ENCODE measurements at regions not wholly inside any gene's neighbourhood (a gene's known extent, or its start where the extent isn't known, plus 50 kb on each side); places are given as distances from the start of the nearest gene placed in this dataset.
"Not testable (repeated sequence)": the region's sequence is repeated elsewhere in the genome, so short reads cannot be mapped to it uniquely, and the experiment has no call there.

DNA sequence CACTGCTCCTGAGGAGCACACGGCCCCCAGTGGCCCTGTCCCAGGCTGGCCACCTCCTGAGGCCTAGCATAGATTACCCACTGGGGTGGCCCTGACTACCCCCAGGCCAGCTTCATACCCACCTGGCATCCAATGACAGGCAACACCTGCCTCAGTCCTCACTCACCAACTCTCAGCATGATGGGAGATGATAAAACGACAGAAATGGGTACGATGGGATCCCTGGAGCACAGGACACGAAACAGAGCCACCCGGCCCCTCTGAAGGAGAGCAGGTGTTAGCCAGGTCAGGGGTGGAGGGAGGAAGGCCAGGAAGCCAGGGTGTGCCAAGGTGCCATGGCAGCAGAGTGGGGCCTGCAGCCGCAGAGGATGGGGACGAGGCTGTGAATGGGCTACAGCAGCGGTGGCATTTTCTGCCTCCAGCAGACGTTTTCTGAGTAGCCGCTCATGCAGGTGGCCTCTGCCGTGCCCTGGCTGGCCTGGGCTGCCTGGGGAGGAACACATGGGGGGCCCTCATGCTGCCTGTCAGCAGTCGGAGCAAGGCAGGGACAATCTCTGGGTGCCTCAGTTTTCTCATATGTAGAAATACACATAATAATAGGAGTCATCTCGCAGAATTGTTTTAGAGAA lies 50.2 kb upstream of the FGF3 start:
- no peak for DNase-seq

DNA sequence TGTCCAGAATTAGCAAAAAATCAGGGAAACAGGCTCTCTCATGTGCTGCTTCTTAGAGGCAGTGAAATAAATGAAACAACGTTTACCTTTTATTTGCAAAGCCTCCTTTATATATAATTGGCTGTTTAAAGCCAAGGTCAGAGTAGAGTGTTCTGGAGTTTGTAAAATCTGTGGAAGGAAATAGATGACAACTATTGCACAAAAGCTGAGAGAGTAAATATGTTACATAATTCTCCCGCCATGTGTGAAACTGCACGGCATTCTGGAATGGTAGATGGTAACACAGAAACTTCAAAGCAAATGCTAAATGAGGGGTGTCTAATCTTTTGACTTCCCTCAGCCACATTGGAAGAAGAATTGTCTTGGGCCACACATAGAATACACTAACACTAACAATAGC lies 51.5 kb upstream of the FGF3 start:
- DNase-seq, result no peak

DNA sequence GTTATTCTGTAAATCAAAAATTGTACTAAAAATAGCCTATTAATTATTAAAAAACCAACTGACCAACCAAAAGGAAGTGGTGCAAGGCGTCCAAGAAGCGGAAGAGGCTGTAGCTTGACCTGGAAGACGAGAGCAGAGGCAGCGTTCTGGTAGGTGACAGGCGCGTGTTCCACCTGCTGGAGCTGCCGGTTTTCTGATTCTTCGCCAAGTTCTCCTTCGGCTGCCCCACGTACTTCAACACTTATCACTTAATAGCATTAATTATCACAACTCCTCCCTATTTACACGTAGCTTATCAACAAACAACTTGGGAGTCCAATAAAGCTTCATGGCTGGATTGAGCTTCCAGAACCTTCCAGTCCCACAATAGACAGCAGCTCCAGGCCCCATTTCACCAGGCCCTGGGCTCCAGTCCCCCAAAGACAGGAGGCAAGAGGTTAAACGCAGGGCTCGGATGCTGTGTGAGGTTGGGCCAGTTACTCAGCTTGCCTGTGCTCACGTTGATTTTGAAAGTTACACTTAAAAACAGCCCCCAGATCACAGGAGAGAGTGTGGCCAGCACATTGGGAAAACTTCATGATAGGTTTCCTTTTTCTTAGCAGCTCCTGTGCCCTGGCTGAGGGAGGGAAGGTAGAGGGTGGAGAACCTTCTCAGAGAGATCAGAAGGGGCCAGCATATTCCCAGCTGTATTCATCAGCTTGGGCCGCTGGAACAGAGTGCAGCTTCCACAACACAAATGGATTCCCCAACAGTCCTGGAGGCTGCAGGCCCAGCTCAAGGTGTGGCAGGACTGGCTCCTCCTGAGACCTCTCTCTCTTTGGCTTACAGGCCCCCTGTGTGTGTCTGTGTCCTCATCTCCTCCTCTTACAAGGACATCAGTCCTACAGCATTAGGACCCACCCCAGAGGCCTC lies 54.2 kb upstream of the FGF3 start:
- no peak for DNase-seq

DNA sequence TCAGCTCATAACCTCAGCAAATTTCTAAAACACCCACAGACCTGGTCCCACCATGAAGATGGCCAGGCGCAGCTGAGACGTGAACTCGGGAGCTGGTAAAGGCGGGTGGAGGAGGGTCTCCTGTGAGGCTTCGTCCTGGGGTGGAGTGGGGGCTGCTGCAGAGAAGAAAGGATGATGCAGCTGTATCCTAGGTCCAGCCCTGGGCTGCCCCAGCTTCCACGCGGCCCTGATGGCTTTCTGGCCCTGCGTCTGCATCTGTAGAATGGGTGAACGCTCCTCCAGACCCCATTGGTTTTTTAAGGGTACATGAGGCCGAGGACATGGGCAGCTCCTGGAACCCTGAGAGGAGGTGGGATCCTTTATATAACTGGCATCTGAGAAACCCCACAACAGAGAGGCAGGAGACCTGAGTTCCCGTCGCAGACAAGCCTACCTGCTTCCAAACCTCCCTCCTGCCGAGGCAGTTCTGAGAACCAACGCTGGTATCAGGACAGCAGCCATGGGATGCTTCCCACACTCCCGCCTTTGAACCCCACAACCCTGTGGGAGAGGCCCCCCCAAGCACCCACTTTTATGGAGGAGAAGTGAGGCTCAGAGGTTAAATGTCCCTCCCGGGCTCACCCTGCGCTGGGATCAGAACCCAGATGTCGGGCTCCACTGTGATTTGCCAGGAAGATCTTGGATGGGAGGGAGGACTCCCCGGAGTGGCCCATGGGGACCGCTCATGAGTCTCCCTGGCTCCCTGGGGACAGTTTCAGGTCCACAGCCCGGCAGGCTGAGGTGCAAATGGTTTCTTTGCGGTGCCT lies 55.2 kb upstream of the FGF3 start:
- no peak for DNase-seq

DNA sequence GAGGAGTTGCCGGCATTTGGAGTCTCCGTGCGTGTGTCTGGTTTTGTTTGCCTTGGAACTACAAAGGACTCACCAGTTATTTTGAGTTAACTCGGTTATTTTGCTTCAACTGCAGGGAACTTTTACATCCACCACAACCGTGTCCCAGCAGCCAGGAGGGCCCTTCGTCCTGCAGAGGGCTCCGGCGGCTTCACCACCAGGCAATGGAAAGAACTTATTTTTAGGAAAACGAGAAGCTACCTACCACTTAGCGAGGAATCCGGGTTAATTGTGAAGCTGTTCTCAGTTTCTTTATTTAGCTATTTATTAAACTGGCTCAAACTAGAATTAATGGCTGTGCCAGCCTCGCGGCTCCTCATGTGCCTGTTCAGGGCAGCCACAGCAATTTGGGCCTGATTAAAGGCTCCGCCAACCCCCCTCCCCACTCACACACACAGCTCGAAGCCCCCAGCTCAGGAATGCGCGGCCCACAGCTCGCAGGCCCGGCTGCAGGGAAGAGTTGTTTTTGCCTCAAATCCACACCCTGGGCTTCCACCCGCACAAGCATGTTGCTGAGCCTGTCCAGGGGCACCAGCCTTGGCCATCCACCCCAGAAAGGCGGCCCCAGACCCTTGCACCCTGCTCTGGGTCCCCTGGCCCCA lies 55.9 kb upstream of the FGF3 start:
- no peak for DNase-seq

DNA sequence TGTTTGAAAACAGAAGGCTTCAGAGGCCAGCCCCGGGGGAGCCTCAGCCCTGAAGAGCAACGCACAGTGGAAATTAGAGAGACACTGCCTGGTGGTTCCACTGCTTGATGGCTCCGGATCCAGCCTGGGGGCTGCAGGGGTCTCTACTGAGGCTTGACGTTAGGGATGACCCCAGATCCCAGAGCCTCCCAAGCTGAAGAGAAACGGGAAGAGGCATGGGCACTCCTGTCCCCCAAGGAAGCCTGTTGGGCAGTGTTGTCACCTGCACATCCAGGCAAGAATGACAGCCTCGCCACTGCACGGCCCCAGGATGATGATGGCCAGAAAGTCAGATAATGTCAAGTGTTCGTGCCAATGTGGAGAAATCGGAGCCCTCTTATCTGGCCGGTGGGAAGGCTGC lies 56.8 kb upstream of the FGF3 start:
- no peak for DNase-seq

DNA sequence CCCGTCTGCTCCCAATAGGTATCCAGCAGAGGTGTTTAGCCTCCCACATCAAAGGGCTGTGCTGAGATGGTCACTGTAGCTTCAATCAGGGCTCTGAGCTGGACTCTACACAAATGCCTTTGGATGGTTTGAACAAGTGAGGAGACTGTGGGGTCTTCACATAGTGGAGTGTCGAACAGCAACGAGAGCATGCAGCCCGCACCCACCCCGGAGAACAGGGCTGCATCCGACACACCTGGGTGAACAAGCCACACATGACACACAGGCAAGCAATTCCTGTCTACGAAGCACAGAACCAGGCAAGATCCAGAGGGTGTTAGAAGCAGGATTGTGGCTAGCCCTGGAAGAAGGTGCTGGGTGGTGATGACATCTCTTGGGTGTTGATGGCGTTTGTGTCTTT lies 58.0 kb upstream of the FGF3 start:
- DNase-seq, result no peak

DNA sequence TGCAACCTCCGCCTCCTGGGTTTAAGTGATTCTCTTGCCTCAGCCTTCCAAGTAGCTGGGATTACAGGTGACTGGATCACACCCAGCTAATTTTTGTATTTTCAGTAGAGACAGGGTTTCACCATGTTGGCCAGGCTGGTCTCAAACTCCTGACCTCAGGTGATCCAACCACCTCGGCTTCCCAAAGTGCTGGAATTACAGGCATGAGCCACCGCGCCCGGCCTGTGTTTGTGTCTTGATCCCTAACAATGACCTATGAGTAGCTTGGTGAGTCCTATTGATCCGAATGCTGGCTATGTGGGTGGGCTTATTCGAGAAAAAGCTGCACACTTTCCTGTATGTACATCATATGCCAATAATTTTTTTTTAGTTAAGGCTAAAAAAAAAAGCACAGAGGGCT lies 58.5 kb upstream of the FGF3 start:
- DNase-seq, result not testable (repeated sequence)

DNA sequence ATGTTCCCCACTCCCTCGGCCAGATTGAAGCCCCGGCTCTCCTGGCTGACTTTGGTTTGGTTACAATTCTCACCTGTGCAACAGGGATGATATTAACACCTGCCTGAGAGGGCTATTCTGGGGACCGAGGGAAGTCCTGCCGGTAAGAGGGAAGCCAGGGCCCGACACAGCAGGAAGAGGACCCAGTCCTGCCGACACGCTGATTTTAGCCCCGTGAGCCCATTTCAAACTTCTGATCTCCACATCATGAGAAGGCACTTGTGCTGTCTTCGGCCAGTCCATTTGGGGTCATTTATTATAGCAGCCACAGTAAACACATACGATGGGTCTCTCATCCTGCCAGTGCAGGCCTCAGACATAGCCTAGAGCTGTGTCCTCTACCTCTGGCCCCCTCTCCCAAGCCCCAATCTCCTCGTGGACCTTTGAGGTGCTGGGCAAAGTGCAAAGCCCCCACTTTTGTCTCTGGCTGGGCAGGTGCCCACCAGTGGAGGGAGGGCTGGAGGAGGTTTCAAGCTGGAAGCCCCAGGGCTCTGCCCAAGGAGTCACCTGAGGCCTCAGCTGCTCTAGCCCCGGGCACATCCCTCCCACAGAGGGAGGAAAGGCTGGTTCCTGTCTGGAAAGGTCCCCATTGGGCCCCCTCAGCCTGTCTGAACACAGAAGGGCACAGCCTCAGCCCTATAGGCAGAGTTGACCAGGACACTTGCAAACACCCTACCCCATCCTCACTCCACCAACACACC lies 59.1 kb upstream of the FGF3 start:
- no peak for DNase-seq

DNA sequence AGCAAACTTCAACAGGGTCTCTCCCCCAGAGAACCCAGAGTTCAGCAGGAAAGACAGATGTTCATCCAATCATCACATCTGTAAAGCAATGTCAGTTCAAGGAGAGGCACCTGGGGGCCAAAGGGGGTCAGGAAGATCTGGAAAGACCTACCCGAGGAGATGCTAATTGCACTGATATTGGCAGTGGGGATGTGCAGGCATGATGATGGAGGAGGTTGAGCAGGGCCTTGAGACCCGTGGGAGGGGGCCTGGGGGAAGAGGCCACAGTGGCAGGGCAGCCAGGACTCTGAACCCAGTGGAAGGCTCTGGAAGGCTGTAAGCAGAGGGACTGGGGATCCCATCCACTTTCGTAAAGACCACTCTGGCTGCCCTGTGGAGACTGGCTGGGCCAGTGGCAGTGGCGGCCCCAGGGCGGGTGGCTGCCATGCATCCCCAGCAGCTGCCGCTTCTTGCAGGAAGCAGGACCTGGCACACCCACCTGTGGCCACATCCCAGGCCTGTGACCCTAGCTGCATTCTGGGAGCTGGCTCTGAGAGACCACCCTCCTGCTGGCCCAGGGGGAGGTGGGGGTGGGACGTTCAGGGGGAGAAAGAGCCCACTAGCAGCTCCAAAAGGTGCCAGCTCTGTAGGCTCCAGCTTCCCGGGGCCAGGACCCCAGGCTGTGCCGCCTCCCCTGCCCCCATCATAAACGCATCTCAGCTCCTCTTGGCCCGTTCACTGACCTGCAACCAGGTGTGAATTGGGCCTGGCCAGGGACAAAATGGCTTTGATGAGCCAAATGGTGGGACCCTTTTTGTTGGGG lies 59.9 kb upstream of the FGF3 start:
- DNase-seq, result no peak

DNA sequence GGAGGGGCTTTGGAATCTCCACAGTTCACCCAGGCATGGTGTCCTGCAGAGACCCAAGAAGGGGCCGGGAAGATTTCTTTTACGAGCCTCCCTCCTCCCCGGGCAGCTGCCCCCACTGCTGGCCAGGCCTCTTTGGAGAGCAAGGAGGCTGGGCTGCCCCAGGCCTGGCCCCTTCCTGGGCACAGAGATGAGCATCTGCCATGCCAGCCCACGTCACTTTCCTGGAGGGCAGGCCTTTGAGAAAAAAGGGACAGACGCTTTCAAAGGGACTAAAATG lies 60.5 kb upstream of the FGF3 start:
- no peak for DNase-seq

DNA sequence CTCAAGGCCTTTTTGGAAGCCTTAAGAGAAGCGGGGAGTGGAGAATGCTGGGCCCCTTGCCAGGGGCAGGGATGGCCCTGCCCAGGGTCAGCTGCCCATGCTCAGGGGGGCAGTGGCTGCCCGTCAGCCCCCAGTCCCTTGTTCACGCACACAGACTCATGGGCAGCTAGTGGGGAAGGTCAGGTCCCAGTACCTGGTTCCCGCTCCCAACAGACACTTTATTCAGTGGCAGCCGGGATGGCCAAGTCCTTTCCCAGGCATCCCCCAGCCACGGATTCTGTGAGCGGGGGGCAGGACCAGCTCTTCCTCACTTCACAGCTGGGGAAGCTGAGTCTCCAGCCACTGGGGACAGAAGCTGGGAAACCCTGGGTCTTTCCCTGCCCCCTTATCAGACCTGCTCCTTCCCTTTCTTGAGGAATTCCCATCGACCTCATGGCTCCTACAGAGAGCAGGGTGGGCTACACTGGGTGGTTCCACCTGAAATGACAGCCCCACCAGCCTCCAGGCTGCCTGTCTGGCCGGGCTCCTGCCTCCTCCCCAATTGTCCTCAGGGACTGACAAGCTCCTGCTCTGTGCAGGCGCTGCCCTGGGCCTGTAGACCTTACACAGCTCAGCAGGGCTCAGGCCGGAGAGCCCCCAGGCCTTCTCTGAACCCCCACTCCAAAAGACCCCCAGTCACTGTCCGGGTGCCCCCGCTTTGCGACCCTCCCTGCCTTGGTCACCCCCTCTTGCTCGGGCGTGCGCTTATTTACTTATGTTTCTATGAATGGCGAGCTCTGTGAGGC lies 61.0 kb upstream of the FGF3 start:
- no peak for DNase-seq

DNA sequence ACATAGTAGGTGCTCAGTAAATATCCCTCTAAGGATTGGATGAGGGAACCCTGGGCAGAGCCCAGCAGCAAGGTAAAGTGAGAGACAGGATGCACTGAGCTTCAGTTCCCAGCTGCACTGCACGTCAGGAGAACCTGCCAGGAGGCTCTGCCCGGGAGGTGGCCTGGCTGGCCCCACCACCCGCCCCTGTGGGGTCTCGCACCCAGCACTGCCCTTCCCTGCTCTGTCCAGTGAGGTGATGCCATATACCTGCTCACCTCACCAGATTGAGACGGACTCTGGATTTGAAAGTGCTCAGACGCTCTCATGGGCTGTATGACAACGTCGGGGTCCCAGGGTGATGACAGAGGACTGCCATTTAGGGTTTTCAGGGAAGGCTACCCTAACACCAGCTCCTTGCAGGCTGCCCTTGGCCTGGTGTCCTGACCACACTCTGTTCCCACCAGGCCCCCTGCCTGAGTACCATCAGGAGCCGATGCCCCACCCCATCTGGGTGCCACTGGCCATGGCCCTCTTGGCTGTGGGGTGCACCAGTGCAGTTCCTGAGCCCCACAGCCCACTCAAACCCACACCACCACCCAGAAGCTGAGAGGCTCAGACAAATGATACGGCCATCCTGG lies 61.7 kb upstream of the FGF3 start:
- DNase-seq, result no peak

DNA sequence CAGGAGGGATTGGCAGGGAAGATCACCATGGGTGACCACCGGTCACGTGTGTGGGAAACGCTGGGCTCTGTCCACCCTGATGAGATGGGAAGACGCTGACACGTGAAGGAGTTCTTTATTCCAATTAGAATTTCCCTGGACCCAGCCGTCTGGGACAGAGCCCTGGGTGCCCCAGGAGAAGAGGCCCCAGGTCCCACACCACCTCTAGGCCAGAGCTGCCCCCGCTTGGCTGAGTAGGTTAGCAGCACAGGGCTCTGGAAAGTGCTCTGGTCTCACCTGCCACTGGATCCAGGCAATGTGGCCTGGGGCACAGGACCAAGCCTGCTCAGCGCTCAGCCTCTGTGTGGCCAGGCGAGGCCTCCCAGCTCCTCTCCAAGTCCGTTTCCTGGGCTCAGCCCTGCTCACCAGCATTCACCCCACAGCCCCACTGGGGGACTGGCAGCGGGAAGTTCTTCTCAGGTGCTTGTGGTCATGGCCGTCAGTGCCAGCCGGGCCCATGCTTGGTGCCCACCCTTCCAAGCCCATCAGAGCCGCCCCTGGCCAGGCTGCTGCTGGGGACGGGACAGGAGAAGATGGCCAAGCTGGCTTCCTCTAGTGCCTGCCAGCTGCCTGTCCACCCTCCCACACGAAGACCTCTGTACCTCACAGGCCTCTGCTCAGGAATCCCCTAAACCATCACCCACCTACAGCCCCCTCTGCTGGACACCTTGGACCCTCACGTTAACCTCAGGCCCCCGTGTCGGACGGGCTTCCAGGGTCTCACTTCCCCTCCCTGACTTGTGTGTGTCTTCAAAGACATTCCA lies 62.5 kb upstream of the FGF3 start:
- no peak for DNase-seq

DNA sequence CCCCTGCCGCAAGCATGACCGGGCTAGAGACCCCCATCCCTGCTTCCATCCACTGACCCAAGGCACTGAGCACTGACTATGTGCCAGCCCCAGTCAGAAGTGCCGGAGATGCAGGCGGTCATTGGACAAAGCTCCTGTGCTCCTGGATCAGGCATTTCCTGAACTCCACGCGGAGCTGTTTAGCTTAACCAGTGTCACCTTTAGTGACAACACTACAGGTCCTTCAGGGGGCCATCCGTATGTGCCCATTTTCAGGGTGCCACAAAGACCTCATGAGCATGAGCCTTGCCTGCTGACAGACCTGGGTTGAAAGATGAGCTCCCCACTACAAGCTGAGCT lies 63.0 kb upstream of the FGF3 start:
- DNase-seq, result no peak

DNA sequence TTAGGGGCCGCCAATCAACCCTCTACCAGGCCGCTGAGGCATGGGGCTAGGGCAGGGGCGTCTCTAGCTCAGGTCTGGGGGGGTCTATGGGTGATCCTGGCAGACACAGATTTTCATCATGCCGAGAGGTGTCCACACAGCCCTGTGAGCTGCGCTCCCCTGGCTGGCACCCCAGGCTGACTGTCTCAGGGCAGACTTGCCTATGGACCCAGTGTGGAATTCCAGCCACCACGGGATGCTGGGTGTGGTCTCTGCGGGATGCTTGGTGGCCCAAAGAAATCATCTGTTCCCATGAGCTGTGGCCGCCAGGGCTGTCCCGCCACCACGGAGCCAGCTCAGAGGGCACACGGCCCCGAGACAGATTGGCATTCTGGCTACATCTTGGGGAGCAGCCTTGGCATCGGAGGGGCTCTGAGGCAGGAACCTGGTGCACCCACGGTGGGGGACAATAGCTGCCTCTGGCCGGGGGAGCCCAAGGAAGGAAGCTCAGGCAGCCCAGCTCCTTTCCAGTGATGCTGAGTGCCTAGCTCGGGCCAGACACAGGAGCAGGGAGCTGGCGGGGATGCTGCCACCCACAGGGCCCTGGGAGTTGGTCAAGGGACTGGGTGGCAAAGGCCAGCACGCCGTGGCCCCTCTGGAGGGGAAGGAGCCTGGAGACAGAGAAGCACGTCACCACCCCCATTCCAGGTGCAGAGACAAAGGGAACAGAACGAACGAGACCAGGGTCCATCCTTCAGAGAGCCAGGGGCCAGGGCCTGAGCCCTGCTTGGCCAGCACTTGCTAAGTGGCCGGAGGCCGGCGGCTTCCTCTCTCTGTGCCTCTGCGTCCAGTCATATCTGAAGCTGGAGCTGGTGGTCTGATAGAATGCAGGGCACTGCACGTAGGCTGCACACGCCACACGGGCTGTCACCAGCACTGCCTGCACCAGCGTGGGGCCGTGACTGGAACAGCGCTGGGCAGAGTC lies 64.4 kb upstream of the FGF3 start:
- DNase-seq, result no peak

DNA sequence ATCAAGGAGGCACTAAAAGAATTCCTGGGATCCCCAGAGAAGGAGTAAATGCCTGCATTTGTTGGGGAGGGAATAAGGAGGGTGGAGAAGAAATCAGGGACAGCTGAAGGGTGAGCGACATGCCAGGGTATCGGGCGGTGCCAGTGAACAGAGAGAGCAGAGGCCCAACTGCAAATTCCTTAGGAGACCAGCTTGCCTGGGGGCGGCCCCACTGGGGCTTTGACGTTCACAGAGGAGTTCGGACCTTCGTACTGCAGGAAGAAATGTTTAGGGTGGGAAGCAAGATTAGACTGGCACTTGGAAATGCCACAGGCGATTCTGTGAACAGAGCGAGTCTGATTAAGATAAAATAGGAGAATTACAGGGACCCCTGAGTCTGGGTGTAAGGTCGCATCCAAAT lies 65.1 kb upstream of the FGF3 start:
- DNase-seq, result no peak

DNA sequence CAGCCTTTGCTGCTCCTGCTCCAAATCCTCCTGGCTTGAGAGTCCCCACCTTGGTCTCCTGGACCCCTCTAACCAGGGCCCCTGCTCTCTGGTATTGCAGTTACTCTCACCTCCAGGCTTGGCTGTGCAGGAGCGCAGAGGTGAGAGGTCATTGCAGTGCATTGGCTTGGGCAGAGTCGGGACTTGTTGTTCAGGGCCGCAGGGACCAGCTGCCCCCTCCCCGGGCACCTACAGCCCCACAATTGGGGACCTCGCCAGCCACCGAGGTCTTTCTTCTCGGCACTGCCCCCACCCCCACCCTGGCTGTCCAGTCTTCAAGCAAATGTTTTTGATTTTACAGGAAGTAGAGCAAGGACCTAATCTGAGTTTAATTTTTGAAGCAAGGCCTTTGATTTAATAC lies 65.5 kb upstream of the FGF3 start:
- no peak for DNase-seq

DNA sequence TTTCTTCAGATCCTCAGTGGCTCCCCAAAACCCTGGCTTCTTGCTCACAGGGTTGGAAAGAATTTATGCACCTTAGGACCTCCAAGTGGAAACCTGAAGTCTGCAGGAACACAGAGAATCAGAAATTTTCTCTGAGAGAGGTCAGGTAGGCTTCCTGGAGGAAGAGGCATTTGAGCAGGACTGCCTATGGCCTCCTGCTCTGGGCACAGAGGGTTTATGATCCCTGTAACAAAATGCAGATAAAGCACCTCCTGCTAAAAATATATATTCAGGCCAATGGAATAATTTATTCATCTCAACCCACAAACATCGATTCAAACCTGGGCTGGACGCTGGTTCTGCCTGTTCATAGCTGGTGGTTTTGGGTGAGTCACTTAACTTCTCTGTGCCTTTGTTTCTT lies 68.1 kb upstream of the FGF3 start:
- no peak for DNase-seq

All from NCI-H2227 treated with DMSO at 0.1 percent for 48 hours (cell line).